CD4-positive, alpha-beta T cell treated with Interleukin-2 at 100 ng/mL for 4 hours (primary cell): ENCODE measurements at regions not wholly inside any gene's neighbourhood (a gene's known extent, or its start where the extent isn't known, plus 50 kb on each side); places are given as distances from the start of the nearest gene placed in this dataset.

Experiments
- DNase-seq: peaks from one replicate; pipeline ENCODE4 v3.0.0-alpha.2; 2020; ENCODE audit warnings: low spot score

DNA sequence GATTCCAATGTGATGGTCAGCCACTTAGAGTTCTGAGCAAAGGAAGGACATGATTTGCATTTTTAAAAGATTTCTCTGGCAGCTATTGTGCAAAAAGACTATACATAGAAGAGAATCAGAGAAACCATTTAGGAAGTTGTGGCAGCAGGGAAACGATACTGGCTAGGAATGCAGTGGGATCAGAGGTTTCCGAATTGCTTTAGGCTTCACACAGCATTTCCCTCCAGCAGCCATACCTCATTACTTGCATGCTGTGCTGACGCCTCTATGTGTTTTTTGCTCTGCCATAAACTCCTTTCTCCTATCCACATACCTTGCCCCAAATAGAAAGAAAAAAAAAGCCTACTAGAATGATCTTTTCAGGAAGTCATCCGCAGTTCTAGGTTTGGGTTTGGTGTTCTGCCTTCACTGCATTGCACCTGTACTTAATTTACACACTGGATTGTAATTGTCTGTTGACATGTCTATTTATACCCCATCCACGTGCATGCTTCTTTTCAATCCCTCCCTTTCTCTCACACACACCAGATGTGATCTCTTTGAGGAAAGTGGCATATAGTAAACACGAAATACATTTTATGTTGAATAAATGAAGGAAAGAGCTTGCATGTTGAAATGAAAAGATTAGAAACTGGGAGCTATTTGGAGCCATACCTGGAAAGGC lies 860.3 kb upstream of the SEMA6D start:
- DNase-seq = no peak

DNA sequence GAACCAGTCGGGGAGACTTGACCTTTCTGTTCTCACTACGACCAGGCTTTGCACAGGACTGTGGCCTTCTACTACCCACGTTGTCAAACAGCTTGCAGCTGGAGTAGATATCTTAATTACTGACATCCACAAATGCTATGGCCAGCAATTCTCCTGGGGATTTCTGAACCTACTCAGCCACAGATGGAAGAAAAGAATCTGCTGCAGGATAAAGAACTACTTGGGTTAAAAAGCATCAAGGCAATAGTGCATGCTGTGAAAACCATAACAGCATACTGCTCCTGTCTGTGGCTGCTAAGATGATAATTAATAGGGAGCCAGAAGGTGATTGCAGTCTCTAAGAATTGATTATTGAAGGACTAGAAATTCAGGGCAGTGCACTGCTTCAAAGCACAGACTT lies 859.2 kb upstream of the SEMA6D start:
- DNase-seq = no peak

DNA sequence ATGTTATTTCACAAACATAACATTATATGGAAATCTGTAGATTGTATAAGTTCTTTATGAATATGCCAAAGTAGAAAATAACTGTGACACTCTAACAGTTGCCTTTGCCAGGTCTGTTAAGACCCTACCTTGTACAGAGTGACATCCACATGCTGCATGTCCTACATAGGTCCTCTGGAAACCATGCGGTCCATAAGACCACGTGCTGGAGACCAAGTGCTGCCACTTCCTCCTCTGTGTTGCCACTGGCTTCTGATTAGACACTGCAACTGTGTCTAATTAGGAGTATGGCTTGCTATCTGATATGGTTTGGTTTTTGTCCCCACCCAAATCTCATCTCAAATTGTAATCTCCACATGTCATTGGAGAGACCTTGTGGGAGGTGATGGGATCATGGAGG lies 855.5 kb upstream of the SEMA6D start:
- no peak for DNase-seq

DNA sequence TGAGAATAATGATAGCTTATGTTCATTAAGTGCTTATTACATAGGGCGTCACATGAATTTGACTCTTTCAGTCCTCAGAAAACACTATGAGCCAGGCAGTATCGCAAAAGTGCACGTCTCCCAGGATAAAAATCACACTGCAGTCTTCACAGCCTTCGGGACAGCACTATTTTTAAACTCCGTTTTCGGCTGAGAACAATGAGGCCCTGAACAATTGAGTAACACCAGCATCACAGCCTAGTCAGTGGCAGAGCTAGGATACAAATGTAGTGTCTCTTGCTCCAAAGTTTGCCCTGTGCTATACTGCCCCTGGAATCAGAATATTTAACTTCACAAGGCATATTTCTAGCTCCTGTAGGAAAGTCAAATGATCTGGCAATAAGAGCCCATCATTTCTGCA lies 852.1 kb upstream of the SEMA6D start:
- DNase-seq = no peak

DNA sequence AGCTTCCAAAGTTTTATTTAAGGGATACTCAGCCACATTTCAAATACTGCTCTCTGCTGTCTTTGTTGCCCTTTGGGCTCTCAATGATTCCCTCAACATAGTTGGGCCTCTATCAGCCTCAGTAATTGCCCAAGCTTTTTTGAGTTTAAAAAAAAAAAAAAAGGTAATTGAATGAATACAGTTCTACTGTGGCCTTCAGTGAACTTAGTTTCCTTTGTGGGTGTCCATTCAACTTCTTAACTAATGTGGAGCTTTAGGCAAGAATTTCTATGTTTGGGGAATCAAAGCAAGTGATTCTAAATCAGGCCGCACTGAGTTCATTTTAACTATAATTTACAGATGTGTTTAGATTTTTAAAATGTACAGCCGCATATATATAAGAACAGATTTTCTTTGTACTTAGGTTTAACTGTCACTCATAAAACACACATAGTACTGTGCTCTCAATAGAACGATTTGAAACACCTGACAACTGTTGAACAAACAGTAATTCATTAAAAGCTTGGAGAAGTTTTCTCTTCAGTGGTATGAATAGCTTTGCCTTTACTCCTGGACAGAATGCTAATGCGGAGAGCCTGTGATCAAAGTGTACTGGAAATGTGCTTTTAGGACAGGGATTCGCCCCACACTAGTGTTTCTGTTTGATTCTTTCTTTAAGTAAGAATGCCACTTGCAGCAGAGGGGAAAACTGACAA lies 844.9 kb upstream of the SEMA6D start:
- DNase-seq = no peak

DNA sequence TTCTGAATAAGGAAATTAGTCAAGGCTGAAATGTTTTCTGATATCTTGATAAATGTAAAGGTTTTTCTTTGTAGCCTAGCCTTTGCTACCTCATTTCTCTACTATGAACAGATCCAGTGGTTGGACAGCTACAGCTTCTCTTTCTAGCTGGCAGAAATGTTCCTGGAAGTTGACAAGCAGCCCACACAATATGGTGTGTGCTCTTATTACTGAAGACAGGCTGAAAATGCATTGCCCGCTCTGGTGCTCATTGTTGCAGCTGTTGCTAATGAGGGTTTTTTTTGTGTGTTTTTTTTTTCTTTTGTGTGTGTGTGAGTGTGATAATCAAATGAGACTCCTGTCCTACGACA lies 844.3 kb upstream of the SEMA6D start:
- no peak for DNase-seq

DNA sequence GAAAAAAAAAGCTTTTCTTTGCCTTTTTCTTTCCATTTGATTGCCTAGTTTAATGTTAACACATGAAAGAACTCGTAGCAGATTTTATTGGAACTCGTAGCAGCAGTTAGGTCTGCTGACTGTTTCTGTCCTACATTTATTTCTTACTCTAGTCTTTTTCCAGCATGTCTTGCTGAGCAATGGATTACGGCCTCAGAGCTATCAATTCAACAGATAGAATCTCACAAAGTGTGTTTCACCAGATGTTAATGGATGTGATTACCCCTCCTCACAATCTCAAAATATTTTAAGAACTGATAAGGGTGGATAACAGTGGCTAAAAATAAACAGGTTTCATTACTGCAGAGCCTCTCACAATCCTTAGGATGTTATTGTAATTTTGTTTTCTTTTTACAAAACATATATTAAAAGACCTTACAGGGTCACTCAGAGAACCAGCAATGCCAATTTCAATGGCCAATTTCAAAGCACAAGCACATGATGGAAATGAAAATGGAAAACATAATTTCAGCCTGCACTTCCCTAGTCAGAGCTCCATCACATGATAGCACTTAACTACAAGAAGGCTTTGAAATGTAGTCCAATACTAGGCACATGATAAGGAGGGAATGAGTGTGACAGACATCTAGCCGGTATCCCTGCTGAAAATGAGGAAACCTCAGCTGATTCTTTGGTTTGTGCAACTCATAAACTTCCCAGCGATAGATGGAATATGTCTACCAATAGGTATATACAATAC lies 838.1 kb upstream of the SEMA6D start:
- no peak for DNase-seq

DNA sequence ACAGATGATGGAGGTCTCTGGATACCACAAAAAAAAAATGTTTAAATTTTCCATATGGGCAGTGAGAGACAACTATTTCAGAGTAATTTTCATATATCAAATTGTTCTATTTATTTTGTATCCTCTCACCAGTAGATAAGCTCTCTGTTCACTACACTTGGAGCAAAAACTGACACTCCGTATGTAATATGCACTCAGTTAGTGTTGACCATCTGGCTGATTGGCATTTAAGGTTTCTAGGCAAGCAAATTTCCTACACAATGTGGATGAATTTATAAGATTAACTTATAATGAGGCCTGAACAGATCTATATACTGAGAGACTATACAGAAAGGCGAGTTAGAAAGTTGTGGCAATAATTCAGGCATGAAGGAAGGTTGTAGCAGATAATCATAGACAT lies 836.5 kb upstream of the SEMA6D start:
- DNase-seq = no peak

DNA sequence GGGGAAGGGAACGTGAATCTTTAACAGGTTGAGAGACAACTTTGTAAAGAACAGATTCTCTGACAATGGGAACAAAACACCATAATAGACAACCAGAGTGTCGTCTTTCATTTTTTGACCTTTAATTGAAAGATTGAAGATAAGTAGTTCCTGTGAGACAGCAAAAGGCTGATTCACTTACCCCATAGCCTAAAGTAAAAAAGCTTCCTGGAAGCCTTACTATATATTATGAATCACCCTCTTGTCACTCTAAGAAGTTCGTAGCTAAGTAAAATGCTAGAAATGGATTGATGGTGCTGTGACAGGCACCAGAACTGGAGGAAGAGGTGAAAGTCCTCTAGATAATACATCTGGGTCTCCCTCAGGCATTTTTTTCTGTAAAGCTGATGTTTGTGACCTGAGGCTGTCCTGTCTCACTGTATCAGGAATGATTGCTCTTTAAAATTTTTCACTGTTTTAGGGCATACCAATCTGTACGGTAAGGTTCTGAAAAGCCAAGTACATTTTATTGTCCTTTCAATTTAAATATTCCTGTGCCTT lies 824.6 kb upstream of the SEMA6D start:
- no peak for DNase-seq

DNA sequence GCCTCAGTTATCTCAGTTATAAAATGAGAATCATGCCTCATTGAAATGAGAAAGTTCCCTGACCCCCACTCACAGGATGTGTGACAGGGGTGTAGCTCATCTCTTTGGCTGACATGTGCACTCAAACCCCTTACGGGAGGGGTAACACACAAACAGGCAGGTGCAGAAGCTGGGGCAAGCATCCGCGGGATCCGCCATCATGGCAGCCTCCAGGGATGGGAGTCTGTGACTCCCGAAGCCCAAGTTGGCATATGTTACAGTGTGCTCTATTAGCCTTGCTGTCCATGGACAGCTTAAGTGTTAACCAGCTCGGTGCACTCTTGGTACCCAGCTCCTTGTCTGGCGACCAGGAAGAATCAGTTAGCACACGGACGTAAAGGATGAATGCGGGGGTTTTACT lies 822.7 kb upstream of the SEMA6D start:
- no peak for DNase-seq

DNA sequence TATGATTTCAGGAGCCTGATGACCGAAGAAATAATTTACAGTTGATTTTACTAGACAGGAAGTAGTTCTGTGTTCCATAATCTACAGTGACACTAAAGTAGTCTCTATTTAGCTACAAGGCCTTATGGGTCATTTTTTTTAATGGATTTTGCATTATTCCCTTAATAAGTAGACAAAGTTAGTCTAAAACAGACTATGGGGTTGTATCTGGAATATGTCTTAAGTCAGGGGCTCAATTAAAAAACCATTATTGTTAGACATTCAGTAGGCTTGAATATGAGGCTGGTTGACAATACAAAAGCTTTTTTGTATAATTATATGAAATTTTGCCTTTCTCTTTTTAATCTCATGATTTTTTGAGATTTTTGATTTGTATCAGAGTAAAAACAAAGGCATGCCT lies 820.0 kb upstream of the SEMA6D start:
- DNase-seq = no peak

DNA sequence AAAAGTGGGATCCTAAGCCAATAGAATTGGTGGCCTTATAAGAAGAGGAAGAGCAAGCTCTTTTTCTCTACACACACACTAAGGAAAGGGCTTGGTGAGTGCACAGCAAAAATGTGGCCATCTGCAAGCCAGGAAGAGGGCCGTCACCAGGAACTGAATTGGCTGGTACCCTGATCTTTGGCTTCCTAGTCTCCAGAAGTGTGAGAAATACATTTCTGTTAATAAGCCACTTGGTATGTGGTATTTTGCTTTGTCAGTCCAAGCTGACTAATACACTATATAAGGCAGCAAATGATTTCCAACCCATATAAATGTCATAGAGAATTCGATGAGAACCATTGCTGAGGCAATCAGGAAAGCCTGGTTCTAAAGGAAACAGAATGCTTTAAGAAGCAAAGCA lies 816.3 kb upstream of the SEMA6D start:
- DNase-seq = no peak

DNA sequence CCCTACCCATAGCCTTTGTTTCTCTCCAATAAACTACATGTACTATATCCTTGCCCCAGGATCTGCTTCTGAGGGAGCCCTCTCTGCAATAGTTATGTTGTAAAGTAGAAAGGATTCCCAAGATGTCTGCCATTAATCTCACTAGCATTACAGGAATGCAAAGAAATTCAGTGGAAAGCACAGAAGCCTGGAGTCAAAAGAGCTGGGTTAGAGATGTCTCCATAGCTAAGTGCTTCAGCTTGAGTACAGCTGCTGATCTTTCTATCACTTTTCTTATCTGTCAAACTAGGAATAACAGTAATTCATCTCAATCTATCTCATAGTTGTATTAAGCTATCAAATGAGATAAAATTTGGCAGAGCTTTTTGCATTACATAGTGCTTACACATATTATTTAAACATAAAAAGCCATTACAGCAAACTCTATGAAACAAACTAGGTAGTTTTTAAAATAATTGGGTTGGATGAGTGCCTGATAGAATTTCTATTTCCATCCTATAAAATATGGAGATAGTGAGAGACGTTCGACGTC lies 799.5 kb upstream of the SEMA6D start:
- DNase-seq = no peak

DNA sequence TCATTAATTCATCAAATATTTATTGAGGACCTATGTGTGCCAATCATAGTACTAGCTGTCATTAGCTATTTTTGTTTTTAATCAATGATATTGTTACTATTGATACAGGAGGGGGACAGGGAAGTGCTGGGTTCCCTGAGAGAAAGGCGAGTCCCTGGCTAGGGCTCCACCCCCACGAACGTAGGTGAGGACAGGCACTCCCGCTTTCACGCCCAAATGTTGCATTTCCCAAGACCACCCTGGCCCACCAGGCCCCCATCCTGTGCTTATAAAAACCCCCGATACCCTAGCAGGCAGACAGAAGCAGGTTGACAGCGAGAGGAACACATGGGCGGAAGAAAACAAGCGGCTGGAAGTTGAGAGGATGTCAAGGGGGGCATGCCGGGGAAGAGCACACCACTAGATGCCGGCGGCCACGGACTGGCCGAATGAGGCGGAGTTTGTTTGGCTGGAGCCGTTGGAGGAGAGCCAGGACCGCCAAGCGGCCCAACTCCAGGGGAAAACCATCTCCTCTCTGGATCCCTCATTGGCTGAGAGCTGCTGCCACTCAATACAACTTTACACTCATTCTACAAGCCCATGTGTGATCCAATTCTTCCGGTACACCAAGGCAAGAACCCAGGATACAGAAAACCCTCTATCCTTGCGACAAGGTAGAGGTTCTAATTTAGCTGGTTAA lies 798.7 kb upstream of the SEMA6D start:
- DNase-seq = no peak

DNA sequence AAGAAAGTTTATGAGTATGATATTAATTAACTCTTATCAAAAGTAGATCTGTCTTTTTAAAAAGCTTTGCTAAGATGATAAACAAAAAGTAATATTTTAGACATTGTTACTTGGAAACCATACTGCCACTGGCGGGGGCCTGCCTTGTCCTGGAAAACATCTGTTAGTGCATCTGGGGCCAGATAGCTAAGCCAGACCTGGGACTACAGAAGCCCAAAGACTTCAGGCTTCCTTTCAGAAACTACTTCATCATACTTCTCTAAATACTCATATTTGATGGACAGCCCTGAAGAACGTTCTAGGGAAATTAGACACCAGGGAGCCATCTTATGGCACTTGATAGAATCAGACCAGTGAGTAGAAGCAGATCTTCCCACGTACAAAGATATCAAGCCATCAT lies 795.4 kb upstream of the SEMA6D start:
- no peak for DNase-seq

DNA sequence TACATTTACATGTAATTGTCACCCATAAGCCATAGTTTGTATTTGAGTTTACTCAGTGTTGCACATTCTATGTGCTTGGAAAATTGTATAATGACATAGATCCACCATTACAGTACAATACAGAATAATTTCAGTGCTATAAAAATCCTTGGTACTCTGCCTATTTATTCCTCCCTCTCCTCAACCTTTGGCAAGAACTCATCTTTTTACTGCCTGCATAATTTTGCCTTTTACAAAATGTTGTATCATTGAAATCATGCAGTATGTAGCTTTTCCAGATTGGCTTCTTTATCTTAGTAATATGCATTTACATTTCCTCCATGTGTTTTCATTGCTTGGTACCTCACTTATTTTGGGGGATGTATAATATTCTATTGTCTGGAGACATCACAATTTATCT lies 786.9 kb upstream of the SEMA6D start:
- no peak for DNase-seq

DNA sequence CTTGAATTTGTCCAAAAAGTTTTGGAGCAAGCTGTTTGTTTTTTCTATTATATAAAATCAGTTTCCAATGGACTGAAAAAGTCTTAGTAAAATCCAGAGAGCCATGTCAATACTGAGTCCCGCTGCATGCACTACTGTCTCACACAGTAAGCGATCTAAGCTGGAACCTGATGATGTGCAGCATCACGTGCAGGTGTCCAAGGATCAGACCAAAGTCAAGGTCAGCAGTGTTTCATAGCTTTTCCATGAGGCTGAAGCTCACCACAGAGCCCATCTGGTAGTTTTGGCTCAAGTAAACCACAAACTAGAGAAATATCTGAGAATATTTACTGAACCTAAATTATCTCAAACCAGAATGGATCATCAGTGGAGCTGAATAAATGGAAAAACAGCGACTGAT lies 784.0 kb upstream of the SEMA6D start:
- no peak for DNase-seq

DNA sequence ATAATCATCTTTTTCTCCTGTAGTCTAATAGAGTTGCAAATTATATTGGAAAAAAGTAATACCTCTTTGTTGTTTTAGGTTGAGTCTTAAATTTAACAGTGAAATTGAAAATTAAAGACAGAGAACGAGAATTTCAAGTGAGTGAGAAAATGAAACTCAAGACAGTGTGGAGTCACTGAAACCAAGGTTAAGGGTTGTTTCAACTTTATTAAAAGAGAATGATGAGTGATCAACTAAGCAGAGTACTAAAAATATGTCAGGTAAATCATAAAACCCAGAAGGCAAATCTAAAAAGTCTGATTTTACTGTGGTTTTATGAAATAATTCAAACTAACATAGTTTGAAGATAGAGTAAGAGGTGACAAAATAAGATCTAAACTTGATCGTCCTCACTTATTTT lies 782.5 kb upstream of the SEMA6D start:
- no peak for DNase-seq

DNA sequence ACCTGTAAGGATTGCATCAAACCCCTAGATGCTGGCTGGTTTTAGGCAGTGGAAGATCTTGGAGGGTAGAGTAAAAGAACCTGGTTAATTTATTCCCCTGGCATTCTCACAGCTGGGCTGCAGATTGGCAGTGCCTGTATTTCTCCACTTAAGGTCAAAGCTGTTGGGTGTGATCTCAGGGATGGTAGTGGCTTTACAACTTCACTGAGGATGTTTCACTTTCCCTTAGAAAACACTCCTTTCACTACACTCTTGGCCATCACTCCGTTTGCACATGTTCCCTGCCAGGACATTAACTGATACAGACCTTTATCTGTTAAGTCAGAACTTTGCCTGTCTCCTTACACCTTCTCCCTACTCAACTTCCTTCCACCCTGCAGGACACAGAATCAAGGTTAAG lies 779.1 kb upstream of the SEMA6D start:
- DNase-seq = no peak

DNA sequence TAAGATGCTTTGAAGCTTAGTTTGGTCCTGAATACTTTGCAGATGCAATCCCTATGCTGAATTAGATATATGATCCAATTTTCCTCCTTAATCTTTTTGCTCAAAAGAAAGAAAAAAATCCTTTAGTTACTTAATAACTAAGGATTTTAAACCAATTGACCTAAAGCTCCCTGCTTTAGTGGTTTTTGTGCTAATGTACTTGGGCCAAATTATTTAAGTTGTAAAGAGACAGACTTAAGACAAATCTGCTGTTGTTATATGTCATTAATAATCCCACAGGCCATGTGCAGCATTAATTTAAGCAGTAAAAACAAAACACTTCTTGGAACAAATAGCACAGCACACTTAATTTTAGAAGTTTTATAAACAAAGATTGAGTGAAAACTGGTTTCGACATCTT lies 776.1 kb upstream of the SEMA6D start:
- DNase-seq = no peak

DNA sequence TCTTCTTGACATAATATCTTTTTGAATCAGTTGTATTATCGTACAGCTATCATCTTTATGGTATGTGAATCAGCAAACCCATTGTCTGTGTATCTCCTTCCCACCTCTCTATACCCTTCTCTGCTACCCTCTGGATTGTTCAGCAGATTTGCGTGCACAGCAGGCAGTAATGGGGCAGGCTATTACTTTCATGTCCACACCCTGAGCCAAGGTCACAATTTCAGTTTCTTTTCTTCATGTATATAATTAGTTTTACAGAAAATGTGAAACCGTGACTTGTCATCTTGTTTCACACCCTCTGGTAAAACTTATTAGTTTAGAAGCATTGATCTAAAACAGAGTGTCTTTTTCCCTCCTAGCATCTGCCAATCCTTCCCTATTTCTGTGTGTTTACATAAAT lies 770.4 kb upstream of the SEMA6D start:
- DNase-seq = no peak

DNA sequence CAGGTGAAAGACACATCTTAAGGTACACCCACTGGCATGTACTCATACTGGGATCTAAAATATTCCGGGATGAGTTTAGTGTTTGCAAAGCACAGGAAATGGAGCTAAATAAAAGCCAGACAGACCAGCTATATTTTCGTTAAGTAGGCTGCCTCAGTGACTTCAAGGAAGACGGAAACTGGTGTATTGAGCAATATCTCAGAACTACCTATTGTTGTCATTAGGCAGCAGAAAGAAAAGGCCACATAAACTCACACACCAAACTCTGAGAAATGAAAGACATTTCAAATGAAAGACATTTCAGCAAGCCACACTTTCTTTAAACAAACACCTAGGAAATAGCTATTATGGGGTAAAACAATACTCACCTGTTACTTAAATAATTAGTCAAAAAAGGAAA lies 761.7 kb upstream of the SEMA6D start:
- DNase-seq = no peak

DNA sequence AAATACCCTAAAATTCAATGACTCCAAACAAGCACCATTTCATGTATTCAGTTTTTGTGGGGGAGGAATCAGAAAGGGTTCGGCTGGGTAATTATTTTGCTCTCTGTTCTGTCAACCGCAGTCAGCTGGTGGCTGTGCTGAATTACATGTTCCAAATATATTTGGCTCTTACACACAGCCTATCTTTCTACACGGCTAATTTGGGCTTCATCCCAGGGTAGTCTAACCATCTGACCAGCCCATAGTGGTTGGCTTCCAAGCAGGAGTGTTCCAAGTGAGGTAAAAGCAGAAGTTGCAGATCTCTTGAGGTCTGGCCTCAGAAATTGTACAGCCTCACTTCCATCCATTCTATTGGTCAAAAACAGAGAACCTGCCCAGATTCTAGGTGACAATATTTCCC lies 760.8 kb upstream of the SEMA6D start:
- DNase-seq = no peak
